ENCODE measurements at regions not wholly inside any gene's neighbourhood (a gene's known extent, or its start where the extent isn't known, plus 50 kb on each side); places are given as distances from the start of the nearest gene placed in this dataset.
"Not testable (repeated sequence)": the region's sequence is repeated elsewhere in the genome, so short reads cannot be mapped to it uniquely, and the experiment has no call there.

- no peak for DNase-seq
Observed at GRCh38 chr6:91082311-91082832, 495.5 kb upstream of the MAP3K7 start.

- peak; percentile 68 for DNase-seq
Observed at GRCh38 chr6:91081452-91082067, 494.7 kb upstream of the MAP3K7 start.

- no peak for DNase-seq
Observed at GRCh38 chr6:91080871-91081270, 494.0 kb upstream of the MAP3K7 start.

GRCh38 chr6:91079969-91080368 is 493.1 kb upstream of the MAP3K7 start:
- no peak for DNase-seq

GRCh38 chr6:91075244-91075976 is 488.5 kb upstream of the MAP3K7 start:
- DNase-seq: no peak

GRCh38 chr6:91063362-91063761 is 476.5 kb upstream of the MAP3K7 start:
- no peak for DNase-seq

- no peak for DNase-seq
Observed at GRCh38 chr6:91057689-91058088, 470.8 kb upstream of the MAP3K7 start.

GRCh38 chr6:91055959-91056358 is 469.1 kb upstream of the MAP3K7 start:
- no peak for DNase-seq

- not testable (repeated sequence) for DNase-seq
Observed at GRCh38 chr6:91052473-91053450, 465.9 kb upstream of the MAP3K7 start.

- peak; percentile 27 for DNase-seq
Observed at GRCh38 chr6:91045161-91045560, 458.3 kb upstream of the MAP3K7 start.

GRCh38 chr6:91043751-91044150 is 456.9 kb upstream of the MAP3K7 start:
- no peak for DNase-seq

- no peak for DNase-seq
Observed at GRCh38 chr6:91042656-91043055, 455.8 kb upstream of the MAP3K7 start.

GRCh38 chr6:91033964-91034363 is 447.1 kb upstream of the MAP3K7 start:
- no peak for DNase-seq

- DNase-seq: no peak
Observed at GRCh38 chr6:91031581-91031980, 444.7 kb upstream of the MAP3K7 start.

GRCh38 chr6:91029211-91029610 is 442.3 kb upstream of the MAP3K7 start:
- DNase-seq: peak; percentile 70

GRCh38 chr6:91023529-91023928 is 436.7 kb upstream of the MAP3K7 start:
- DNase-seq: no peak

- DNase-seq: no peak
Observed at GRCh38 chr6:91020744-91021143, 433.9 kb upstream of the MAP3K7 start.

- DNase-seq: no peak
Observed at GRCh38 chr6:91018586-91018985, 431.7 kb upstream of the MAP3K7 start.

- DNase-seq: no peak
Observed at GRCh38 chr6:91013511-91013910, 426.6 kb upstream of the MAP3K7 start.

GRCh38 chr6:90997076-90997475 is 410.2 kb upstream of the MAP3K7 start:
- no peak for DNase-seq

GRCh38 chr6:90993770-90994169 is 406.9 kb upstream of the MAP3K7 start:
- DNase-seq: no peak

- no peak for DNase-seq
Observed at GRCh38 chr6:90989763-90990162, 402.9 kb upstream of the MAP3K7 start.

- DNase-seq: no peak
Observed at GRCh38 chr6:90984066-90984465, 397.2 kb upstream of the MAP3K7 start.
